ENCODE measurements at regions not wholly inside any gene's neighbourhood (a gene's known extent, or its start where the extent isn't known, plus 50 kb on each side); places are given as distances from the start of the nearest gene placed in this dataset.

DNA sequence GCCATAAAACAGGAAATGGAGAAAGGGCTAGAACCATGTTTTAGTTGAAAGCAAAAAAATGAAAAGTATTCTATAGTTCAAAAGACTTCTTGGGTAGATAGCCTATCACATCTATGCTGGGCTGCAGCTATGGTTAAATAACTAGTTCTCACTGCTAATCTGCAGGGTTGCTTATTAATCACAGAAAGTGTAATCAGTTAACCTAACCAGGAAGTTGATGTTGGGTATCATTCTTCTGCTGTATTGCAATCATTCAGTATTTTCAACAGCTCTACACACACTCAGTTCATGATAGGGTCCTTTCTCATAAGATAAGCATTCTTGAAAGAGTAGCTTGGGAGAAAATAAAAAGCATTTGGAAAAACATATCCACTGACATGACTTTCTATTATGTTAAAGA, 135.2 kb upstream of the TCF21 start:
- no peak for DNase-seq (ENCODE audit: low read depth, low spot score)

DNA sequence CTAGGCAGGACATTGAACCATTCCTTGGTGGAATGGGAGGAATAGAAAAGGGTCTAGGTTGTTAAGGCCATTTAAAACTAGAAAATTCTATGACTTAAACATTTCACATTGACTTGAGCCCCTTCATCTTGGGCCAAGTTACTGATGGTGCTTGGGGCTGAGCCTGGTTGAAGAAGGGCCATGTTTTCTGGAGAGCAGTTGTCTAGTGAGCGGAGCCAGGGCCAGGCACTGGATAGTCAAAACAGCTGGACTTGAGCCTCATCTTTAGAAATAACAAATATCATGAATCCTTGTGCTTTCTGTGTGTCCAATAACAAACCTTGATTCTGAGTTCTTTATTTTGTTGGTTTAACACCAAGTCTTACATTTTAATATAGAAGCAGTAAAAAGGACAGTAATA, 134.6 kb upstream of the TCF21 start:
- no peak for DNase-seq (ENCODE audit: low read depth, low spot score)

DNA sequence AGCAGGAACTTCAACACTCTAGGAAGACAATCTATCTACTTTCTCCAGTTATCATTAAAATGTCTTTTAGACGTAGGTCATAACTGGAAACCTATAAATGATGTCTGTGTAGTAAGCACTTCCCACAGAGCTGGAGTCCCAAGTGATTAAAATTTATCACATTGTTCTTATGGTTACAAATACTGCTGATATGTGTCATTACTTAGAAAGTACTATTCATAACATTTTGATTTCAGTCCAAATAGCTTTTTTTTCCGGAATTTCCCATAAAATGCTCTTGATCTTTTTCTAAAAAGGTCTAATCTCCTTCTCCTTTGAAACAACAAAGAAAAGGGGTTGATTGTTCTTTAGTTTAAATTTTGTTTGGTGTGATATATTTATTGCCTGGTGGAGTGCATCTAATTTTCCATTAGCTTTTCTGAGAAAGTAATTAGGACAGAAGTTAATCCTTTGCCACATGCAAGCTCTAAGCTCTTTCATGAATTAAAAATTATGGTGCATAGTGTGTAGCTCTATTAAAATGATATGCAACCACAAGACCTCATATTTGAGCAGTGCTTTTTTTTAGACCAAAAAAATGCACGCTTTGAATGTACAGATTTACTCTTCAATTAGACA, 132.7 kb upstream of the TCF21 start:
- no peak for DNase-seq (ENCODE audit: low read depth, low spot score)

DNA sequence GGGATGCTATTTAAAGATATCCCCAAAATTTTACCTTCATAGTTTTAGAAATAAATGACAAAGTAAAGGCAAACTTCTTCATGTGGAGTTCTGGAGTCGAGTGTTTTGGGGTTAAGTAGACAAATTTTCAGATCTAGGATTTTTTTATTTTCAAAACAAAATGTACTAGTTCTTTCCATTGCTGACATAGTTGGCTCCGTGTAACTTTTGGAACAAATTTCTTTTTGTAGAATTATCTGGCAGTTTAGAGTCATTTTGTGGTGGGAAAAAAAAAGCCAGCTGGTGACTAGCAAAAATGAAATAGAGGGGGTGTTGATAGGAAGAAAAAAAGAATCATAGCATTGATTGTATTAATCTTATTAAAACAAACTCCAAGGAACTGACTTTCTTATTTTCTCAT, 131.6 kb upstream of the TCF21 start:
- DNase-seq (ENCODE audit: low read depth, low spot score) = no peak

DNA sequence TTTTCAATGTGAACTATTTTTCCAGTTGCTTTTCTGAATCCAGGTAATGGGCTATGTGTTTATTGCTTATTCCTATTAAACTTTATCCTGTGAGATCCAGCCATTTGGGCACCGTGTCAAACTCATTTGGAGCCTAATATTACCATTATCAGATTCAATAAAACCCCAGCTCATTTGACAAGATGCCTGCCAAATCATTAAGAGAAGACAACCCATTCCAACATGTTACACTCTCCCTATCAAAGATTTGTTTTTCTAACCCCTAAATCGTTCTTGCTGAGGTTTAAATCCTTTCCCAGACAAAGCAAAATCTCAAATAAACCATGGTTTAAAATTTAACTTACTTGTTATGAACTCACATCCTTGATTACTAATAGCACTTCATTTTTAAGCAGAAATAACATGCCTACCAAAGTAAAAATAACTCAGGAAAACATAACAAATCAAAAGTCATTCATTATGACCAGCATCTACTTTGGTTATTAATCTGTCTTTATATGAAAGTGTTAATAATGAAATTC, 130.0 kb upstream of the TCF21 start:
- no peak for DNase-seq (ENCODE audit: low read depth, low spot score)

DNA sequence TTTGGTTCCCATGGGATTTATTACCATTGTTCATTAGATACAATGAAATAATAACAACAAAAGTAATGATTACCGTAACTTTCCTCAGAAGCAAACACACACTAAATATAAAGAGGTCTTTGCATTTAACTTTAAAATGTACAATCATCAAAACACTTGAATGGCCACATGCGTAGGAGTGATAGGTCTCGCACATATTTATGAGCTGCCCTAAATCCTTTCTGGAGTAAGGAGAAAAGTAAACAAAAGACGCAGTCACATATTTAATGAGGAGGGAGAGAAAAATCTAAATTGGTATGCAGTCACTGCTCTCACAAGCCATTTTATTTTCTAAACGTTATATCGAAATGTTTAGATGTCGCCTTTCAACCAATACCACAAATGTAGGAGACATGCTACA, 129.4 kb upstream of the TCF21 start:
- DNase-seq (ENCODE audit: low read depth, low spot score) = no peak

DNA sequence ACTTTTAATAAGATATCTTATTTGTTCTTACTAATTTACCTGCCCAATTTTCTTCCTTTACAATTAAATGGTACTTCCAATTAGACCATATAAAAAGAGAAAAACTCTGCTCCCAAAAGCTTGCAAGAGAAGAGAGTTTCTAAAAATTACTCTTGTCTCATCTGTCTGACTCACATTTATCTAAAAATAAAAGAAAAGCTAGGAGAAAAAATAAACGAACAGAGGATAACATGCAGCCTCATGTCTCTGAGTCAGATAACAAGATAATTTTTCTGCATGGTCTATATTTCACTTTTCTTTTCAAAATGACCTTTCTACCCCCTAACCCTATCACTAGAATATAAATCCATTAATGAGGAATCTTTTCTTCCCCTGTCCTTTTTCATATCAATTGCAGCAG, 127.2 kb upstream of the TCF21 start:
- DNase-seq (ENCODE audit: low read depth, low spot score) = no peak

DNA sequence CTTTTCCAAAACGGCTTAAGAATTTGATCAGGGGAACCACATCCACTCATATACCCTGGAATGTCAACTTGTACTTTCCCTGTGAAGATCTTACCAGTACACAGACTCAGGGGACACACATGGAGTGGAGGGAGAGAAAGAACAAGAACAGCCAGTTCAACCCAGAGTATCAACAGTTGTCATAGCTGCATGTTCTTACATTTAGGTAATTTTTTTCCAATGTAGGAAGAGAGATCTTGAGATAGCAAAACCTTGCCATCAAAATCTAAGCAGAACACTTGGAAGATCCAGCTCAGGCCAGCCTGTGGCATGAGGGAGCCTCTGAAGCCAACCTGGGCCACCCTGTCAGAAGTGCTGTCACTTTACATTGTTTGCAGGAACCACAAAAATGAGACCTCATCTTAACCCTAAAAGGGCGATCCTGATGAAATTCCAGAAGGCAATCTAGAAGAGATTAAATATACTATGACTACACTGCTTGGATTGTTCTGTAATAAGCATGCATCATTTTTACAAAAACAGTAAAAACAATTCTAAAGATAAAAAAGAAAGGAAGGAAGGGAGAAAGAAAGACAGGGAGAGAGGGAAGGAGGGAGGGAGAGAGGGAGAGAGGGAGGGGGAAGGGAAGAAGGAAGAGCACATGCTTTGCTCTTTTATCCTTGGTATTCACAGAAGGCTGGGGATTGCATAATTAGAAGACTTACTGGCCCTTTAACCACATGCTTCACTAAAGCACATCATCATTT, 124.7 kb upstream of the TCF21 start:
- no peak for DNase-seq (ENCODE audit: low read depth, low spot score)

DNA sequence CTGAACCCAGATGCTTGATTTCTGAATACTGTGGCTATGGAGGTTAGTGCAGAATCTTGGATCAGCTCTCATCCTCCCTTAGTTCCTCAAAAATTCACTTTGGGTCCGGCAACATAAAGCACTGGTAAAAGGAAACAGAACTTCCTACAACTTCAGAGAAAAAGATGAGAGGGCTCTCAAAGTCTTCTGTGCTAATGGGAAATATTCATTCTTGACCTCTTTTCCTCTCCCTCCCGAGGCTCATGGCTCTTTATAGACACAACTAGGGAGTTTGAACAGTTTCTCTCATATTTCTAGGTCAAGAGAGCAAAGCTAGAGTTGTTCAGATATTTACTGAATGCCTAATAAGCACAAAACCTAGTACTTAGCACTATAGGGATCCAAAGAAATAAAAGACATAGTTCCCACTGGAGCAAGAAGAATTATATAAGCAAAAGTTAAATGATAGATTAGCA, 124.1 kb upstream of the TCF21 start:
- no peak for DNase-seq (ENCODE audit: low read depth, low spot score)

DNA sequence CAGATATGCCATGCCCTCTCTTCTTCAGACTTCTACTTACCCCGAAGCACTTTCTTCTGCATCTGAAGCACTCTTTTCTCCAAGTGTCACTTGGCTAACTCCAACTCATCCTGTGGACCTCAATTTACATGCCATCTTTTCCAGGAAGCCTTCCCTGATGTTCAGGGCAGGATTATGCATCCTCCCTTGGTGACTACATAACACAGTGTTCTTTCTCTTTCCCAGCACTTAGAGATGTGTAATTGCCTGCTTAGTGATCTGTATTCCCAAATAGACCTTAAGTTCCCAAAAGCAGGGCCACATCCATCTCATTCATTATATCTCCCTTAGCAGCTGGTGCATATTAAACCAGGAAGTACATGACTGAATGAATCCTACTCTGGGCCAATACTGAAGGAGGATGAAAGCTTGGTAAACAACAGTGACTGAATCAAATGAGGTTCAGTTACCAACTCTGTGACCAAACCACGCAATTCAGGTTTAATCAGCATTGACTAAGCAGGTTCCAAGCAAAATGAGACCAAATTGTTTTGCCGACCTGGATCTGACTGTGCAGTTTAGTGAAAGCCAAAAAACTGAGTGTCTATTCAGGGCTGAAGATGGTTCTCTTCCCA, 121.4 kb upstream of the TCF21 start:
- DNase-seq (ENCODE audit: low read depth, low spot score) = no peak

DNA sequence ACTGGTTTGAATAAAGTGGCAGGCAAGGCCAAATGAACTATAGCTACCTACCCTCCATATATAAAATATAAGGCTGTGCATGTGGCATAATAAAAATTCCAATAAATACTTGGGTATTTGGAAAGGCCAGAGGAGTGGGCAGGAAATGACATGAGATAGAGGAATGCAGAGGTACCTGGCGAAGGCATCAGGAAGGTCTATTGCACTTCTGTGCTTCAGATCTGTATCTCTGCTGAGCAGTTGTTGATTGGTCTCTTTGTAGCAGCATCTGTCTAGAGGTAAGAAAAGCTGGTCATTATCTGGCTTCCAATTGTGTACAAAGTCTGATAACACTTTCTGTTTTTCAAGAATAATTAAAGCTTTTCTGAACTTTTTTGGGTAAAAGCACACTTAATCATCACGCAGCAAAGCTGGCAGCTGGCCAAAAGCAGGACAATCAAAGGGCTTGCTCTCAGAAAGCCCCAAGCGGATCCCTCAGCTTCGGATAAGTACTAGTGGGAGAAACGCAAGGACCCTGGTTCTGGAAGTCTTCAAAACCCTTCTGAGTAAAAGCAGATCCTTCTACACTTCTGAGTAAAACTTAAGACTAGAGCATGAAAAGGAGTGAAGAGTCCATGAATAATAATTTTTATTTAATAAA, 120.1 kb upstream of the TCF21 start:
- DNase-seq (ENCODE audit: low read depth, low spot score) = no peak

DNA sequence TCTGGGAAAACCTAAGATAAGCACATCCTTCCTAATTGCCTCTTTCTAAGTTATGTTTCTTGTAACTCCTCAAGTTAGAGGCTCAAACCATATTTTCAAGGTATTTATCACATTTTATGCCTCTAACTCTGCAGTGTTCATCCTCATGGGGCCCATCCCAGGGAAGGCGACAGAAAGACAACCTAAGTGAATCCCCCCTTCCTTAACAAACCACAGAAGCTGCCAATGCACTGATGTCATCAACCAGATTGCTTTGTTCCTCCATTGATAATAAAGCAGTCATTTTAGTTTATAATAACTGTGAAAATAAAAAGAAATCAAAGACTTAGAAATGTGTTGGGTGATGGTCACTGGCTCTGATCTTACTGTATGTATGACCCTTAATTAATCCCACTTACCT, 119.5 kb upstream of the TCF21 start:
- DNase-seq (ENCODE audit: low read depth, low spot score) = no peak

DNA sequence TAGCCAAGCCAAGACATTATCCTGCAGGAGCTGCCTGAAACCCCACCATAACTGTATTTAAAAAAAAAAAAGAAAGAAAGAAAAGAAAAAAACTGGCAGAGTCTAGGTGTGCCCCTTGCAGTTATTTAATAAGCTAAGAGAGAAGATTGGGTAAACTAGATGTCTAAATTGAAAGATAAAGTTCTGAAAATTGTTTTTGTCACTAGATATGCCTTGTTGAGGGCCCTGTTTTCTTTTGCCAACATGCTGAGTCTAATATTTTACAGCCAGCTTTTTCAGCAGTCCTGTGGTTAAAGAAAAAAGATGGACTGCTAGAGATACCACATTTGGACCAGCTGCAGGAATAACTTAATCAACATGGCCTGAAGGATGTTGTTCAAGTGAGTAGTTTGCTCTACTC, 116.3 kb upstream of the TCF21 start:
- DNase-seq (ENCODE audit: low read depth, low spot score) = no peak

DNA sequence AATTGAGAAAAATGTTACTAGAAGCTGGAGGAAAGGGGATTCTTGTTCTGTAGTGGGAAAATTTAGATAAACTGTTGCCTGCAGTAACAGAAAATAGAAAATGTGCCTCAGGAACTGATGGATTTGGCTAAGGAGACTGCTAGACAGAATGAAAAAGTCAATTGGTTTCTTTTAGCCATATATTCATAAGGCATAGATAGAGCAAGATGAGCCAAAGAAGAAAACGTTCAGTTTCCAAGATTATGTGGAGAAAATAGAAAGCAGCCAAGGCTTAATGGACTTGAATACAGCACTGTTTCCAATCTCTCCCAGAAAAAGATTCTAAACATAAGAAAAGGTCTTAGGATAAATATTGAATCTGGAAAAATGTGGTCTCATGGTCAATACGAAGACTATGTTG, 115.1 kb upstream of the TCF21 start:
- no peak for DNase-seq (ENCODE audit: low read depth, low spot score)

DNA sequence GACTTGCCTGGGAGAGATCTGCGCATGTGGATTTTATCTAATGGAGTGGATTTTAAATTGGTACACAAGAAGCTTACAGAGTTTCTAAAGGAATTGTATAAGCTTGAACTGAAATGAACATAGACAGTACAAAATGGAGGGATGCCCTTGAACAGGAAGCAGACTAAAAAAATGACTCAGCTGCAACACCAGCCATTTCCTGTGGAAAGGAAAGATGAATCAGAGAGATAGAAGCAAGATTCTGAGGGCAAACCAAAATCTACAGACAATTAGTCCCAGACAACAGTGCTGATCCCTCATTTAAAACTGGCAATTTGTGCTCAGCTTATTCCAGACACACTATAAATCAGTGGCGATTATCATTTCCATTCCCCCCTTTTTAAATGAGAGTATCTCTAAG, 114.6 kb upstream of the TCF21 start:
- no peak for DNase-seq (ENCODE audit: low read depth, low spot score)

DNA sequence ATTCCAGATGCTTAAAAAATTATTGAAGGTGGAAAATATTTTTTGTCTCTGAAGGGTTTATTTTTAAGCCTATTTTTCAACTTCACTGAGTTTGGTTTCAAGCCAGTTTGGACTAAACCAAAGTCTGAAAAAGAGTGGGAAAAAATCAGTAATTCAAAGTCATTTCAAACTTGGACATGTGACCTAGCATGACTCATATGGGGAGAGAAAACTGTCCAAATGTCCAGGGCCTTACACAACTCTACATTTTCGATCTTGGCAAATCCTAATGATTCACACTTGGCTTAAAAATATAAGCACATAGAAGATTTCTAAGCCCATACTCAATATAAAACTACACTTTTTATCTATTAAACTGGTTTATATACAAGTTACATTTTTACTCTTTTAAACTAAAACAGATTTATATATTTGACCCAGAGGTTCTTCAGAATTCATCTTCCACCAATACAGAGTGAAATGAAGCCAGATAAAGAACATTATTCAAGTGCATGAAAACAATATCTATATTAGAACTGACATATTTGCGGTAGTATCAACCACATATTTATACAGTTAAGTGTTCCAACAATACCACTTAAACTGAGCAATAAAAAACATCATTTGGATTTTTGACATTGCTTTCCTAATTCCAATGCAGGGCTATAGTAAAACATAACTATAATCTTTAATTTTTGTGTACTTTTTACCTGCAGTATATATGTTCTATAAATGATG, 110.3 kb upstream of the TCF21 start:
- DNase-seq (ENCODE audit: low read depth, low spot score) = no peak

DNA sequence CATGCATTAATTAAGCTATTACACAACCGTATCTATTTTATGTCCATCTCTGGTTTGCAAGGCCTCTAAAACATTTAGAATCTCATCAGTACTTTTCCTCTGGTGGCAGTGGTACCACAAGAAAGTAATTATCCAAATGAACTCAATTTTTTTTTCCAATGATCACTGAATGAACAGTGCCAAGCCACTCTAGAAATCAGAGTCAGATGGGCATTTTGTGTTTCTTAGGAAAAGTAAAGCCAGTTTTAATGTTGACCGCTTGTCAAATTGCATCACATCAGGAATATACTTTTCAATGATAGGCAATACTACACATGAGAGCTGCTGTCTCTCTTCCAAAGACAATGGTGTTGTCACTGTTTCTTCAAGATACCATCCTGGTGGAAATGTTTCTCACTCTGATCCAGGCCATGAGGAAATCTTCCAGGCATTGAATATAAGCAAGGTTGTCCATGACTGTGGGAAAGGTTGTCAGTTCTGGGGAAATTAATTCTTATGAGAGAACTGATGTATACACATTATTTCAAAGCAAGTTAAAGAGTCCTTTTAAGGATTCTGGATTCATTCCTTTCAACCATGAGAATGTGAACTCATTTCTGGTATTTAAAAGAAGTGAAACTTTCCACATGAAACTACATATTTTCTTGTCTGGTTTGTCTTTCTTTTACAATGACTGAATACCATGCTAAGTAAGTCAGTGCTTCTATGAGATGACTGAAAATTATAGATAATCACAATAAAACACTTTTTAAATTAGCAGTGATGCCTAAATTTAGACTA, 108.8 kb upstream of the TCF21 start:
- no peak for DNase-seq (ENCODE audit: low read depth, low spot score)

DNA sequence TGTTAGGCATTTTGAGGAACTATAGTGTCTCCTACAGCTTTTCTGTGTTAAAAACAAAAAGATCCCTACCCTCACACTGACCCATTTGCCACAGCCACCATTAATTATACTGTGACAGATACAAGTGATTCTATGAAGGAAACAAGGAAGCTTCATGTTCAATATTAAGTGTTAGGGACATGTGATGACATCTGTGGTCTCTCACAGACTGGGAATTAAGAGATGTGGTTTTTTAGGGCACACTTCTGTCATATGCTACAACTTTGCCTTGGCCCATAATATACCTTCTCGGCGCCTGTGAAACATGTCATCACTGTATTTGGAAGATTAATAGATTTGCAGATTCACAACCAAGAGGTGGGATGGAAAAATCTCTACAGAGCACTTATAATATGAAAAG, 102.9 kb upstream of the TCF21 start:
- DNase-seq (ENCODE audit: low read depth, low spot score) = no peak

DNA sequence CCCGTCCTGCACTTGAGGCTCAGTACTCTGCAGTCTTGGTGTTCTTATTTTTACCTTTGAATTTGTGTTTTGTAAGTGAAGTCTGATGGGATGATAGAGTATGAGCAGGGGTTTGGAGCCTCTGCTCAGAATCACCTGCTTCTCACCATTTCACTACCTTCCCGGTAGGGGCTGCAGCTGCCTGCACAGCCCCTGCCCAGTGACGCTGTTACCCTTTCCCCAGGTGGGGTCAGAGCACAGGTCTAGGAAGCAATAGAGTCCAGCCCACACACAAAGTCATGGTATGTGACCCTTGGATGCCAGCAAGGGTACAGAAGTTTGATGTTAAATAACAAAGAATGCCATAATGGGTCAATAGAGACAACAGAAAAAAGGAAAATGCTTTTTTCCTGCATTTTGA, 101.8 kb upstream of the TCF21 start:
- no peak for DNase-seq (ENCODE audit: low read depth, low spot score)

DNA sequence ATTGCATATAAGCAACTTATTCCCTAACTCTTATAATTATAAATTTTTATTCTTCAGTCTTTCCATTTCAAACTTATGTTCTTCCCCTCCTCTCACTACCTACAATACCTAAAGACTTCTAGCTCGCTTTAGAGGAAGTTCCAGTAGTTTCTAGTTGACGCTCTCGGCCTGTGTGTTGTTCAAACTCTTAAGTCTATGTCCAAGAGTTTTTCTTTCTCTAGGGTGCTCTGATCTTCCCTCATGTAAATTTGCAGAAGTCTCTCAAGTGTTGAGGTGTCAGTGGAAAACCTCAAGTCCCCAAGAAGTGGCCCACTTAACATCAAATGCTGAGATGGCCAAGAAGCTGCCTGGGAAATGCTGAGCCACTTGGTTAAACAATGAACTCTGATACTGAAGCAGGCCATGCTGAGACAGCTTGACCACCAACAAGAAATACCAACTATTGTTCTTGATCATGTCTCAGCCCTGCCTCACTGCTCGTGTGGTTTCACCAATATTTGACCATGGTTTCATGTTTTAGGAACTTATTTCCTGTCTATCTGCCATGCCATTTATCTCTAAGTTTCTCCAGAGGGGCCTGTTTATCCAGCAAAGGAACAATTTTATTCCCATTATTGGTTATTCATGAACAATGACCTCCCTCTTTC, 100.9 kb upstream of the TCF21 start:
- no peak for DNase-seq (ENCODE audit: low read depth, low spot score)

DNA sequence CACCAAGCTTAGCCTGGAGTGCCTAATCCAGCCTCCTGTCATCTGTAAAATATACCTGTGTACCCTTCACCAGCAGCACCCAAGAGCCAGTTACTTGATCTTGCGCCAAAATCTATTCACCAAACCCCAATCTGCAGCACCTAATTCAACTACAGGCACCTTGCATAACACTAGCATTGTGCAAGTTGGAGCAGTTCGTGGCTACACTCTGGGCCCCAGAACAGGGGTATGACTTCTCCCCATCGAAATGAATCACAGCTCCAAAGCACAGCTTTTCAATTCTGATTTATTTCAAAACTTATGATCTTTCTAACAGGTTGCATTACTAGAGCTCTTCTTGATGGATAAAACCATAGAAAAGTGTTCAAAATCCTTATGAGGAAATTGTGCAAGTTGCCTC, 100.4 kb upstream of the TCF21 start:
- DNase-seq (ENCODE audit: low read depth, low spot score) = no peak
